GM19397 (cell line): ENCODE measurements at regions not wholly inside any gene's neighbourhood (a gene's known extent, or its start where the extent isn't known, plus 50 kb on each side); places are given as distances from the start of the nearest gene placed in this dataset.
A peak's percentile ranks its signal among the peaks of the same experiment; 100 is the strongest.

Experiments used
- ATAC-seq: cut with Tn5 transposase; IDR thresholded peaks from one replicate; pipeline ENCODE4 v1.9.1; 2021; ENCODE audit warnings: mild to moderate bottlenecking, moderate library complexity; ENCODE audit not compliant: unreplicated experiment

- no peak for ATAC-seq
These were observed 415.3 kb upstream of the SEMA3D start for GRCh38 chr7:85602196-85602595.

DNA sequence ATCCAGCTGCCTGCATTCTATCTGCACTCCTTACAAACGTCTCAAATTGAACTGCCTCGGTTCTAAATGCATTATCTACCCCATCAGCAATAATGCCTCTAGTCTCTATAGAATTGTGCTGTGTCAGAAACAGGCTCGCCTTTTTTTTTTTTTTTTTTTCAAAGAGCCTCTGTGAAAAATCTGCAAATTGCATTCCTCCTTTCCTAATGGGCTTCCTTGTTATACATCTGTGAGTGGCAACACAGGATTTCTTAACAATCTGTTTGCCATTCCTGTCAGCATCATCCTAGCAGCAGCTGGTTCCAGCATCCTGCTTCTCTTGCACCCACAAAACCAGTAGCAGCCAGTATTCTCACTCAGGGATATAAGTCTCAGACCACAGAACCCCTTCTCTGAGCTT is 413.5 kb upstream of the SEMA3D start:
- no peak for ATAC-seq

- ATAC-seq: no peak
These were observed 410.0 kb upstream of the SEMA3D start for GRCh38 chr7:85596827-85597226.

DNA sequence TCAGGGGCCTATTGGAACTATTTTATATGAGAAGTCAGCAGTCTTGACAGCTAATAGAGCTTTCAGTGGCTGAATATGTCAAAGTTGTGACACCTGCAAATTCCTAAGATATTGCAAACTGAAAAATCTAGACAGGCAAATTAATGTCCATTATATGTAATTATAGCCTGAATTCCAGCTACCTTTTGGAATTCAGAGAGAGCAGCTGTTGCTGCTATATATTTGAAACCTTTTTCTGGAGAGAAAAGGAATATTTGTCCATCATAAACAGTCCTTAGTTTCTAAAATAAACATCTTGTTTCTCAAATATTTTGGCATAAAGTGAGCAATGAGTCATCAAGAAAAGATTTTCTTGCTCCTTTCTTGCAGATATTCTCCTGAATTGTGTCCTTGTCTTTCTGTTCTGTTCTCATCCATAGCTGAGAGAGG is 408.9 kb upstream of the SEMA3D start:
- no peak for ATAC-seq

GRCh38 chr7:85593355-85593754 is 406.5 kb upstream of the SEMA3D start:
- ATAC-seq: no peak

DNA sequence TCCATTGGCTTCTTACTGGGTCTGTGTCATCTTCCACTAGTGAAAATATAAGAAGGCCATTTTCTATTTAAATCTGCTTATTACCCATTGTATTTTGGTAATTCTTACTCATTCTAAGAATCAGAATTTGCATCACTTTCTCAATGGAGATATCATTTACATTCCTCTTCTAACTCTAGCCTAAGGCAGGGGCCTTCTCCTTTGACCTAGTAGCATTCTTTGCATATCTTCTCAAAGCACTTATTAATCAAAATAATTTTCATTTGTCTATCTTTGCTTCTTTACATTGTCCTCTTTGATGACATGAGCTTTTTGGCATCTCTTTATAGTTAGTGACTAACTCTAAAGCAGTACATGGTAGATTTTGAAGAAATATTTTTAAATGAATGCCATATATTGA is 400.9 kb upstream of the SEMA3D start:
- ATAC-seq: no peak

DNA sequence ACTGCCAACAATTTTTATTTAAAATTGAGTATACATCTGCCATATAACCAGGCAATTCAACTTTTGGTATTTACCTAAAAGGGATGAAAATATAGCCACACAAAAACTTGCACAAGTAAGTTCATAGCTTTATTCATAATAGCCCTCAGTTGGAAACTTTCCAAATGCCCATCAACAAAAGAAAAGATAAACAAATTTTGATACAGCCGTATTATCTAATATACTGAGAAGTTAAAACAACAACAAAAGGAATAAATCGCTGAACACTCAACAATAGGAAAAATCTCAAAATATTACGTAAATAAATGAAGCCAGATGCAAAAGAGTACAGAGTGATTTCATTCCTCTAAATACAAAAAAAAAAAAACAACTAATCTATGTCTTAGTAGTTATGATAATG is 399.2 kb upstream of the SEMA3D start:
- ATAC-seq: no peak

GRCh38 chr7:85583131-85583953 is 396.5 kb upstream of the SEMA3D start:
- ATAC-seq: no peak

- ATAC-seq: no peak
These were observed 387.0 kb upstream of the SEMA3D start for GRCh38 chr7:85573844-85574243.

- no peak for ATAC-seq
These were observed 386.5 kb upstream of the SEMA3D start for GRCh38 chr7:85573346-85573745.

DNA sequence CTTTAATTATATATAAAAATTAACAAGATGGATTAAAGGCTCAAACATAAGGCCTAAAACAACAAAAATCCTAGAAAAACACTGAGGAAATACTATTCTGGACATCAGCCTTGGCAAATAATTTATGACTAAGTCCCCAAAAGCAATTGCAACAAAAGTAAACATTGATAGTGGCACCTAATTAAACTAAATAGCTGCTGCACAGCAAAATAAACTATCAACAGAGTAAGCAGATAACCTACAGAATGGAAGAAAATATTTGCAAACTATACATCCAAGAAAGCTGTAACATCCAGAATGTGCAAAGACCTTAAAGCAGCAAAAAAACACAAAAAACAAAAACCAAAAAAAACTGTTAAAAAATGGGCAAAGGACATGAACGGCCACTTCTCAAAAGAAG is 384.0 kb upstream of the SEMA3D start:
- ATAC-seq: no peak

GRCh38 chr7:85567983-85568382 is 381.1 kb upstream of the SEMA3D start:
- ATAC-seq: peak; percentile 40

GRCh38 chr7:85566095-85566794 is 379.4 kb upstream of the SEMA3D start:
- ATAC-seq: no peak

DNA sequence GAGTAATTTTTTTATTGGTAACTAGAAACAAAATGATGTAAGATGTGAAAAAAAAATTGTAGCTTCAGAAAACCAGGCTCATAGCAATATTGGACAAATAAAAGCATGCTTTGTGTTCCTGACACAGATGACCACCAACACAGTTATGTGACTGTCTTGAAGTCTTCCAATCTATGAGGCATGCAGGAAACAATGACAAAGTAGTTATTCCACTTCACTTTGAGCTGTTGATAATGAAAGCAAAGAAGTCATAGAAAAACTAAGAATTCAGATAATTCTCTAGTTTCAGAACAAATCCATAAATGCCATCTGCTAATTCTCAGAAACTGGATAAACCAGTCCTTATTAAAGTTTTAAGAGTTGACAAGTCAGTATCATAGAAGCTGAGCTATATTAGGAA is 378.4 kb upstream of the SEMA3D start:
- ATAC-seq: no peak

DNA sequence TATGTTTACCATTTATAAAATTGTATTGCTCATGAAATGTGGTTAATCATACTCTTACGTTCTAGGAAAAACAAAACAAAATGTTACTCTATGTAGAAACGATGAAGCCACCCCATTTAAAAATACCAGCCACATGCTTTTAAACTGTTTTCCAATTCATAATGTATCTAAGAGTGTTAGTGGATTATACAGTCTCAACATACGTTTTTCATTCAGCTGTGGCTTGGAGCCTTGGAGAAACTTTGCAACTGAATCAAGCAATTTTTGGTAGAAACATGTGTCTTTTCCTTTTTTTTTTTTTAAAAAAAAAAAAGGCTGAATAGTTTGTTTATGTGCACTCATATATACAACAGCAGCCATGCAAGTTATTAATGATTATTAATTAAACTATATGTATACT is 378.0 kb upstream of the SEMA3D start:
- no peak for ATAC-seq

DNA sequence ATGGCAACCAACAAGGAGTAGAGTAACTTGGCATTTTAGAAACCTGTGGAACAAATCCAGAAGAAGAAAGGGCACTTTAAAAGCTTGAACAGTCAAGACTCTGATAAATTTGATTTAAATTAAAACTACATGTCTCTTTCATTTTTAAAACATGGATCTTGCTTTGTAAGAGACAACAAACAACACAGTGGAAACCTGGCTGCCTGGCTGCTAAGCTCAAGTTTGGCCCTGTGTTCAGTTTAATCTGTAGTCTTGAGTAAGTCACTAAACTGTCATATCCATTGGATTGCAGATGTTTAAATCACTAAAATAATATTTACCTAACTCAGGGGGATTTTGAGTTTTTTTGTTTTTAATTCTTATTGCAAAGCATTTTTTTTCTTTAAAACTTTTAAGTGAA is 374.9 kb upstream of the SEMA3D start:
- ATAC-seq: no peak

DNA sequence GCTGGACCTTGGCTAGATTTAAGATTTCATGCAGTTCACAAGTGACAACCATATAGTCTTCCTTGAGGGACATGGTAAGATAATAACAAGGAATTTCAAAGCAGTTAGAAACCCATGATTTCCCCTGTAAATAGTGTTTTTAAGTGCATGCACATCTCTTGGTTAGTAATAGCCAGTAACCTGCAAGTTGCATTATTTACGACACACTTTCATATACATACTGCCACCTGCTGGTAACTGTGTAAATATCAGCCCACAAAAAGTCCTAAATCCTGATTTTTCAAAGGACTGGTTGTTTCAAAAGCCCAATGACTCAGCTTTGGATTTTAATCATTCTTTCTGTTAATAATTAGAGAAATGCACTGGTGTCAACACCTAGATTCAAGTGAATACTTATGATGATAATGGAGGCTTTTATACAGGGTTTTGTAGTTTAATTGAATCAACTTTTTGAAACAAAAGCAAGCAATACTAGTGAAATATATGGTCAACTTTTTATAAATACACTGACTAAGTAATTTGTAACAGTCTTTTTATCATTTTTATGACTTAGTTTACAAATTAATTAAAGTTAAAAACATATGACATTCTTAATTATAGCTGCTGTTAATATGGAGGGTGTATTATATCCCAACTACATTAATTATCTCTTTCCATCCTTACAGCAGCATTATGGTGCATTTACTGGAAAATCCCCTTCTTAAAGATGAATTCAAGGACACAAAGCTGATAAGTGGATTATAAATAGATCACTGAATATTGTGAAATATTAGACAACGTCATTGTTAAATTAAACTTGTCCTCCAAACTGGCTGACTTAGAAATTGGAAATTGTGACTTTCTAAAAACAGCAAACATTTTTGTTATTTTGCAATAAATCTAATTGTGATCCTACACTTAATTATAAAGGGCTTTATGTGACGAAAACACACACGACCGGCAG is 367.7 kb upstream of the SEMA3D start:
- peak; percentile 72 for ATAC-seq

DNA sequence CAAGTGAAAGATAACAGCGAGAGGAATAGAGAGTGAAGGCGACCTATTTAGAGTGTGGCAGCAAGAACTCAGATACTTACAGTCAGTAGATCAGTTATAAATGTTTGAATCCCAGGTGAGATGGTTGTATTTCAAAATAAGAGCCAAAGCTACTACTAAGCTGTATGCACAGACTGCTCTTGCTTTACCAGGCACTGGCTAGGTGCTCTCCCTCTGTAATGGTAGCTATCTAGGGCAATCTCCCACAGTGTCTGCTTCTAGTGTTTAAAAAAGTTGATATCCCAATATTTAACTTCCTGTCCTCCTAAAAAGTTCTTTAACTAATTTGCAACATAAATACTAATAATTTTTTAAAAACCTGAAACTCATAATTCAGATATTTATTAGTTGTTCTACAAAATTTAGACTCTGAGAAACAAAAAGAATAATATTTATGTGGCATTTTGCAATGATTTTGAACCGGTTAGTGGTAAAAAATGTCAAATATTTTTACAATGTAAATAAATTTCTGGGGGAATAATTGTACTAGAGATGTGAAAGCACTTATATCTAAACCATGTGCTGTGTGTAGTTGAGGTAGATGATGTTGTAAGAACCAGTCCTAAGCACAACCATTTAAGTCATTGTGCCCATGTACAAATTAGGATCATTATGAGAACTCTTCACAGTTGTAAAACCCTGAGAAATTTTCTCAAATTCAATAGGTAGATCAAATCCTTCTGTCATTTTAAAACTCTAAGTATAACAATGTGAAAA is 349.3 kb upstream of the SEMA3D start:
- no peak for ATAC-seq

DNA sequence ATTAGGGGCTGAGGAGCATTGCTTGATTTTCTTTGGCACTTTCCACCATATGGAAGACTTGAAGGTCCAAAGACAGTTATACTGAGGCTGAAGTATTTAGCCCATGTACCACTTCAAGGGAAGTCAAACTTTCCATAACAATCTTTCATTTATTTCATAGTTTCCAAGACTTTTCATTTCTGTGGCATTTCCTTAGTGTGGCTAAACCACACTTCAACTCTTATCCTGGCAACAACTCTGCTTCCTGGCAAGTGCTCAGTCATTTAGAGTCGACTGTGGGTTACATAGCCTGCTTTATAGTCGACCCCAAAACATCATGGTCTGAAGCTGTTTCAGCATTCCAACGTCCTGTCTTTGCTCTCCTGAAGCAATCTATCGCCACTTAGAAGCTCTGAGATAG is 343.0 kb upstream of the SEMA3D start:
- ATAC-seq: no peak

DNA sequence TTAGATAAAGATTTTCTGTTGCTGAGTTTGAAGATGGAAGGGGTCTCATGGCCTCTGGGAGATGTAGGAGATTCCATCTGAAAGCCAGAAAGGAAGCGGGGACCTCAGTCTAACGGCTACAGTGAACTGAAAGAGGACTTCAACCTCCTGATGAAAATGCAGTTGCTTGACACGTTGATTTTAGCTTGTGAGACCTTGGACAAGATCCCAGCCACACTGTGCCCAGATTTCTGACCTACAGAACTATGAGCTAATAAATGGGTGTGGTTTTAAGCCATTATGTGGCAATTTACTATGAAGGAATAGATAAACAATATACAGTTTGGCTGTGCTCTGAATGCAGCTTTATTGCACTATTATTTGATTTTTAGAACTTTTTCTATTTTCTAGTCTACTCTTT is 342.3 kb upstream of the SEMA3D start:
- ATAC-seq: no peak

DNA sequence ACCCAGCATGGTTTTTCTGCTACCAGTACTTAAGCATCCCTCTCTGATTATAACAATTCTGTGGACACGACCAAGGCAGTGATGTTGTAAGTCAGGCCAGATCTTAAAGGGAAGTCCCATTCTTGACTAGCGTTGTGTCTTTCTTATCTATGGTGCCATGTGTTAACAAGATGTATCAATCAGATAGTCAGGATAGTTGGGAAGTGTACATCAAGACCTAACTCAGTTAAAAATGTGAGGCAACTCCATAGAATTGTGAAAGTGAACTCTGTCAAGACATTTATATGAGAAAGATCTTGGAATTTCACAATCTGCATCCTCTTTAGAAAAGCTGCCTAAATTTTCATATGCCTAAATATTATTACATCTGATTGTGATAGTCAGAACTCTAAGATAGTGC is 341.7 kb upstream of the SEMA3D start:
- no peak for ATAC-seq
